HG02938 (cell line): ENCODE measurements at regions not wholly inside any gene's neighbourhood (a gene's known extent, or its start where the extent isn't known, plus 50 kb on each side); places are given as distances from the start of the nearest gene placed in this dataset.
"Not testable (repeated sequence)": the region's sequence is repeated elsewhere in the genome, so short reads cannot be mapped to it uniquely, and the experiment has no call there.

ENCODE experiments used
- ATAC-seq: cut with Tn5 transposase; IDR thresholded peaks from one replicate; pipeline ENCODE4 v1.9.1; 2021; ENCODE audit warnings: mild to moderate bottlenecking, moderate library complexity; ENCODE audit not compliant: unreplicated experiment

GRCh38 chr9:67423049-67423728 lies 430.8 kb upstream of the SPATA31A3 start:
- not testable (repeated sequence) for ATAC-seq

GRCh38 chr9:67418496-67419079 lies 426.2 kb upstream of the SPATA31A3 start:
- not testable (repeated sequence) for ATAC-seq

GRCh38 chr9:67417341-67417983 lies 425.1 kb upstream of the SPATA31A3 start:
- not testable (repeated sequence) for ATAC-seq

GRCh38 chr9:67416639-67417038 lies 424.3 kb upstream of the SPATA31A3 start:
- not testable (repeated sequence) for ATAC-seq

- not testable (repeated sequence) for ATAC-seq
Observed at GRCh38 chr9:67410606-67411220, 418.4 kb upstream of the SPATA31A3 start.

- not testable (repeated sequence) for ATAC-seq
Observed at GRCh38 chr9:67403739-67404138, 411.4 kb upstream of the SPATA31A3 start.

GRCh38 chr9:67397731-67398130 lies 405.4 kb upstream of the SPATA31A3 start:
- not testable (repeated sequence) for ATAC-seq

- ATAC-seq, result not testable (repeated sequence)
Observed at GRCh38 chr9:67394782-67395181, 402.4 kb upstream of the SPATA31A3 start.

- ATAC-seq, result not testable (repeated sequence)
Observed at GRCh38 chr9:67394038-67394437, 401.7 kb upstream of the SPATA31A3 start.

GRCh38 chr9:67369664-67370063 lies 377.3 kb upstream of the SPATA31A3 start:
- ATAC-seq, result not testable (repeated sequence)

GRCh38 chr9:67362325-67362724 lies 370.0 kb upstream of the SPATA31A3 start:
- not testable (repeated sequence) for ATAC-seq

GRCh38 chr9:67353961-67354360 lies 361.6 kb upstream of the SPATA31A3 start:
- not testable (repeated sequence) for ATAC-seq

- ATAC-seq, result not testable (repeated sequence)
Observed at GRCh38 chr9:67349424-67349759, 357.0 kb upstream of the SPATA31A3 start.

GRCh38 chr9:67348562-67349423 lies 356.4 kb upstream of the SPATA31A3 start:
- ATAC-seq, result not testable (repeated sequence)

- ATAC-seq, result not testable (repeated sequence)
Observed at GRCh38 chr9:67348094-67348493, 355.7 kb upstream of the SPATA31A3 start.

- not testable (repeated sequence) for ATAC-seq
Observed at GRCh38 chr9:67339216-67339615, 346.9 kb upstream of the SPATA31A3 start.

GRCh38 chr9:67338201-67338600 lies 345.9 kb upstream of the SPATA31A3 start:
- not testable (repeated sequence) for ATAC-seq

- peak; percentile 67 for ATAC-seq
Observed at GRCh38 chr9:67334727-67335572, 342.6 kb upstream of the SPATA31A3 start.

- ATAC-seq, result not testable (repeated sequence)
Observed at GRCh38 chr9:67331634-67332033, 339.3 kb upstream of the SPATA31A3 start.

- ATAC-seq, result not testable (repeated sequence)
Observed at GRCh38 chr9:67313409-67313808, 321.1 kb upstream of the SPATA31A3 start.
